ENCODE measurements at regions not wholly inside any gene's neighbourhood (a gene's known extent, or its start where the extent isn't known, plus 50 kb on each side); places are given as distances from the start of the nearest gene placed in this dataset.

DNA sequence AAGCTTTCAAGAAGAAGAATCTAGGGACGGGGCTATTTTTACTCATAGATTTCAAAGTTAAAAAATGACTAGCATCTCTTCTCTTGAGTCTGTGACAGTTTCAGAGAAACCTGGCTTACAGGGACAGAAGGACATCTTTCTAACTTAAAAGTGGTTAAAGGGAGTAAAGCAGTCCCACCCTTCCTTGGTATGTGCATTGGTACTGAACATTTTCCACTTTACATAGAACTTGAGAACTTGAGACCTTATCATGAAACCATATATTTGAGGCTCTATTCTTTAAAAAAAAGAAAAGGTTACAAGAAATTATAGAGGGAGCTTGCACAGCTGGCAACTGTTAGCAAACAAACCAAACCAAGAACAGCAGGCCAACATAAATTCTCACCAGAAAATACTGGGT, 73.4 kb upstream of the GAREM1 start:
- TF ChIP-seq ZC3H10 (CRISPR knock-in tag; IDR thresholded peaks at IDR 0.05) (no peak), CSDC2 (CRISPR knock-in tag; IDR thresholded peaks at IDR 0.05) (no peak), SNAI2 (CRISPR knock-in tag; IDR thresholded peaks at IDR 0.05) (no peak), ZNF8 (CRISPR knock-in tag; IDR thresholded peaks at IDR 0.05) (no peak), RARB (CRISPR knock-in tag; IDR thresholded peaks at IDR 0.05) (no peak), ESRRG (CRISPR knock-in tag; IDR thresholded peaks at IDR 0.05) (no peak), ZNF70 (CRISPR knock-in tag; IDR thresholded peaks at IDR 0.05) (no peak), ARNTL (CRISPR knock-in tag; IDR thresholded peaks at IDR 0.05; ENCODE audit: borderline replicate concordance, low read depth) (no peak), ZFP3 (CRISPR knock-in tag; IDR thresholded peaks at IDR 0.05) (no peak), OSR1 (CRISPR knock-in tag; IDR thresholded peaks at IDR 0.05) (no peak), ISL1 (CRISPR knock-in tag; IDR thresholded peaks at IDR 0.05) (no peak)
- TF ChIP-seq, protein P1, sequence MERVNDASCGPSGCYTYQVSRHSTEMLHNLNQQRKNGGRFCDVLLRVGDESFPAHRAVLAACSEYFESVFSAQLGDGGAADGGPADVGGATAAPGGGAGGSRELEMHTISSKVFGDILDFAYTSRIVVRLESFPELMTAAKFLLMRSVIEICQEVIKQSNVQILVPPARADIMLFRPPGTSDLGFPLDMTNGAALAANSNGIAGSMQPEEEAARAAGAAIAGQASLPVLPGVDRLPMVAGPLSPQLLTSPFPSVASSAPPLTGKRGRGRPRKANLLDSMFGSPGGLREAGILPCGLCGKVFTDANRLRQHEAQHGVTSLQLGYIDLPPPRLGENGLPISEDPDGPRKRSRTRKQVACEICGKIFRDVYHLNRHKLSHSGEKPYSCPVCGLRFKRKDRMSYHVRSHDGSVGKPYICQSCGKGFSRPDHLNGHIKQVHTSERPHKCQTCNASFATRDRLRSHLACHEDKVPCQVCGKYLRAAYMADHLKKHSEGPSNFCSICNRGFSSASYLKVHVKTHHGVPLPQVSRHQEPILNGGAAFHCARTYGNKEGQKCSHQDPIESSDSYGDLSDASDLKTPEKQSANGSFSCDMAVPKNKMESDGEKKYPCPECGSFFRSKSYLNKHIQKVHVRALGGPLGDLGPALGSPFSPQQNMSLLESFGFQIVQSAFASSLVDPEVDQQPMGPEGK (CRISPR knock-in tag; IDR thresholded peaks at IDR 0.05; ENCODE audit: borderline replicate concordance): no peak
- TF ChIP-seq, protein P2, sequence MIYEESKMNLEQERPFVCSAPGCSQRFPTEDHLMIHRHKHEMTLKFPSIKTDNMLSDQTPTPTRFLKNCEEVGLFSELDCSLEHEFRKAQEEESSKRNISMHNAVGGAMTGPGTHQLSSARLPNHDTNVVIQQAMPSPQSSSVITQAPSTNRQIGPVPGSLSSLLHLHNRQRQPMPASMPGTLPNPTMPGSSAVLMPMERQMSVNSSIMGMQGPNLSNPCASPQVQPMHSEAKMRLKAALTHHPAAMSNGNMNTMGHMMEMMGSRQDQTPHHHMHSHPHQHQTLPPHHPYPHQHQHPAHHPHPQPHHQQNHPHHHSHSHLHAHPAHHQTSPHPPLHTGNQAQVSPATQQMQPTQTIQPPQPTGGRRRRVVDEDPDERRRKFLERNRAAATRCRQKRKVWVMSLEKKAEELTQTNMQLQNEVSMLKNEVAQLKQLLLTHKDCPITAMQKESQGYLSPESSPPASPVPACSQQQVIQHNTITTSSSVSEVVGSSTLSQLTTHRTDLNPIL (CRISPR knock-in tag; IDR thresholded peaks at IDR 0.05; ENCODE audit: low read depth): no peak

All from SK-N-SH treated with all-trans-retinoic acid at 6 μM for 48 hours (cell line).